ENCODE measurements at regions not wholly inside any gene's neighbourhood (a gene's known extent, or its start where the extent isn't known, plus 50 kb on each side); places are given as distances from the start of the nearest gene placed in this dataset.

- no peak overlapping the region for H3K27ac Mint-ChIP-seq (ENCODE audit: unreplicated experiment)
- no peaks in the 10 kb centered on the region for H3K36me3 Mint-ChIP-seq (ENCODE audit: low read depth, unreplicated experiment)
- DNase-seq (ENCODE audit: low spot score): no peak
- H3K4me1 Mint-ChIP-seq (ENCODE audit: unreplicated experiment): peaks cover 3% of the 10 kb centered on the region
- H3K27me3 Mint-ChIP-seq (ENCODE audit: unreplicated experiment): peaks cover 4% of the 10 kb centered on the region
- no peak for TF ChIP-seq CTCF (IDR thresholded peaks at IDR 0.05; ENCODE audit: unreplicated experiment)
- H3K4me3 Mint-ChIP-seq (ENCODE audit: unreplicated experiment): no peak overlapping the region
- H3K9me3 Mint-ChIP-seq (ENCODE audit: unreplicated experiment): no peaks in the 10 kb centered on the region
These were observed 98.5 kb downstream of the SNX18 start for GRCh38 chr5:54616031-54616430.

GRCh38 chr5:54615381-54615780 lies 97.8 kb downstream of the SNX18 start:
- Mint-ChIP-seq H3K9me3 (ENCODE audit: unreplicated experiment) (no peaks in the 10 kb centered on the region), H3K27ac (ENCODE audit: unreplicated experiment) (no peak overlapping the region), H3K36me3 (ENCODE audit: low read depth, unreplicated experiment) (no peaks in the 10 kb centered on the region), H3K4me1 (ENCODE audit: unreplicated experiment) (peaks cover 9% of the 10 kb centered on the region), H3K4me3 (ENCODE audit: unreplicated experiment) (no peak overlapping the region), H3K27me3 (ENCODE audit: unreplicated experiment) (peaks cover 4% of the 10 kb centered on the region)
- no peak for TF ChIP-seq CTCF (IDR thresholded peaks at IDR 0.05; ENCODE audit: unreplicated experiment)
- no peak for DNase-seq (ENCODE audit: low spot score)

- H3K27me3 Mint-ChIP-seq (ENCODE audit: unreplicated experiment): peaks cover 4% of the 10 kb centered on the region
These were observed 95.2 kb downstream of the SNX18 start for GRCh38 chr5:54612711-54613110.

GRCh38 chr5:54611290-54611951 lies 93.9 kb downstream of the SNX18 start:
- Mint-ChIP-seq H3K36me3 (ENCODE audit: low read depth, unreplicated experiment) (no peaks in the 10 kb centered on the region), H3K9me3 (ENCODE audit: unreplicated experiment) (no peaks in the 10 kb centered on the region), H3K4me3 (ENCODE audit: unreplicated experiment) (peak overlapping the region; percentile 24), H3K4me1 (ENCODE audit: unreplicated experiment) (peaks cover 11% of the 10 kb centered on the region), H3K27me3 (ENCODE audit: unreplicated experiment) (peaks cover 4% of the 10 kb centered on the region), H3K27ac (ENCODE audit: unreplicated experiment) (no peak overlapping the region)
- no peak for TF ChIP-seq CTCF (IDR thresholded peaks at IDR 0.05; ENCODE audit: unreplicated experiment)
- DNase-seq (ENCODE audit: low spot score): no peak

More at GRCh38 chr5:54612711-54613110, 95.2 kb downstream of the SNX18 start:
- Mint-ChIP-seq H3K27ac (ENCODE audit: unreplicated experiment) (no peak overlapping the region), H3K4me3 (ENCODE audit: unreplicated experiment) (no peak overlapping the region), H3K4me1 (ENCODE audit: unreplicated experiment) (peaks cover 11% of the 10 kb centered on the region), H3K9me3 (ENCODE audit: unreplicated experiment) (no peaks in the 10 kb centered on the region), H3K36me3 (ENCODE audit: low read depth, unreplicated experiment) (no peaks in the 10 kb centered on the region)
- DNase-seq (ENCODE audit: low spot score): no peak
- no peak for TF ChIP-seq CTCF (IDR thresholded peaks at IDR 0.05; ENCODE audit: unreplicated experiment)

DNA sequence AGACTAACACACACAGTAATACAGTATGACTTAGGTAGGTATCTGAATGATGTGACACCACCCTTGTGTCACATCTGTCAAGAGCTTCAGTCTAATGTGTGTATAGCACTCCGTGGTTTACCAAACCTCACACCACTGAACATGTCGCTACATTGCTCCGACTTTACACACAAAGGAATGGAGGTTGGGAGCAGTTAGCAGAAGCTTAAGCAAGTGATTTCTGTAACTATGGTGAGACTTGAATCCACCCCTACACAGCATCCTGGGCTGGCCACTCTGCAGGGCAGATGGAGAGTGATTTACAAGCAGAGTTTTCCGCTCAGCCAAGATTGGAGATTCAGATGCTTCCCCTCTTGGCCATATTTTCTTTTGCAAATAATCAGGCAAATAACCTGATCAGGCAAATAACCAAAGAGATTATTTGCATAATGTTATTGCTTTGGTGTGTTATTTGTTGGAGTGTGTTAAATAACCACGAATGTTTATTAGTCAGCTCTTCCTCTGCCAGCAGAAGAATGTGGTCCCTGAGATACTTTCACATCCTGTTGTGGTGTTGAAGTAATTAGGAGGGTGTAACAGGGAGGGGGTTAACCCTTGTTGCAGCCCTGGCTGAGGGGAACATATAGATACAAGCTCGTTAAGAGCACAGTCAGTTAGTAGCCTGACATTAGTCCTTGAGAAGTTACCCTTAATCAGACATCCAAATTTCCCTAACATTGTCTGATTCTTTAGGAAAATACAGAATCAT lies 92.8 kb downstream of the SNX18 start:
- TF ChIP-seq CTCF (IDR thresholded peaks at IDR 0.05; ENCODE audit: unreplicated experiment): no peak
- no peak overlapping the region for H3K27ac Mint-ChIP-seq (ENCODE audit: unreplicated experiment)
- DNase-seq (ENCODE audit: low spot score): no peak

More for the DNA sequence above, 92.8 kb downstream of the SNX18 start:
- no peaks in the 10 kb centered on the region for H3K36me3 Mint-ChIP-seq (ENCODE audit: low read depth, unreplicated experiment)
- no peaks in the 10 kb centered on the region for H3K9me3 Mint-ChIP-seq (ENCODE audit: unreplicated experiment)
- peaks cover 11% of the 10 kb centered on the region for H3K4me1 Mint-ChIP-seq (ENCODE audit: unreplicated experiment)
- H3K27me3 Mint-ChIP-seq (ENCODE audit: unreplicated experiment): peaks cover 4% of the 10 kb centered on the region
- H3K4me3 Mint-ChIP-seq (ENCODE audit: unreplicated experiment): no peak overlapping the region

All from endothelial cell (in vitro differentiated cells).